CD14-positive monocyte (primary cell): ENCODE measurements at regions not wholly inside any gene's neighbourhood (a gene's known extent, or its start where the extent isn't known, plus 50 kb on each side); places are given as distances from the start of the nearest gene placed in this dataset.

Experiments used
- DNase-seq, 3 donors: peaks; one replicate each; pipeline ENCODE4 v3.0.0-alpha.2; 2011 to 2022
- H2AFZ ChIP-seq: 2 replicates; pipeline ENCODE4 v1.6.0; 2012; ENCODE audit warnings: mild to moderate bottlenecking, low read depth, low read length, inconsistent platforms; ENCODE audit not compliant: insufficient read depth, poor library complexity, severe bottlenecking
- H3K27ac ChIP-seq, 2 donors: 1 replicate in 1 of 2; 2 replicates in 1 of 2; pipeline ENCODE4 v1.5.1; 2012 to 2013; ENCODE audit warnings: low read length in 2 of 2, control low read depth in 1 of 2, inconsistent platforms in 1 of 2, low read depth in 1 of 2, mild to moderate bottlenecking in 1 of 2
- H3K27me3 ChIP-seq, 2 donors: one replicate each; pipeline versions ENCODE4 v1.6.0 to v1.6.1; 2011 to 2013; ENCODE audit warnings: low read length in 2 of 2; ENCODE audit not compliant: control insufficient read depth in 2 of 2, insufficient read depth in 2 of 2
- H3K36me3 ChIP-seq, 2 donors: replicated peaks in 1 of 2; 1 replicate in 1 of 2; 2 replicates in 1 of 2; pipeline versions ENCODE4 v1.5.1 to v1.6.1; 2012 to 2013; ENCODE audit warnings: low read length in 2 of 2, control low read depth in 1 of 2, inconsistent platforms in 1 of 2, mild to moderate bottlenecking in 1 of 2; ENCODE audit not compliant: insufficient read depth in 2 of 2, control insufficient read depth in 1 of 2
- H3K4me1 ChIP-seq, 2 donors: 1 replicate in 1 of 2; 2 replicates in 1 of 2; pipeline versions ENCODE4 v1.5.1 to v1.6.1; 2012 to 2013; ENCODE audit warnings: low read length in 2 of 2, control low read depth in 1 of 2, inconsistent platforms in 1 of 2, mild to moderate bottlenecking in 1 of 2, moderate library complexity in 1 of 2; ENCODE audit not compliant: insufficient read depth in 2 of 2, control insufficient read depth in 1 of 2
- H3K4me2 ChIP-seq: replicated peaks from 2 replicates; pipeline ENCODE3; 2012; ENCODE audit warnings: low read length, moderate library complexity, mild to moderate bottlenecking; ENCODE audit not compliant: poor library complexity, severe bottlenecking; ENCODE audit errors: extremely low read depth
- H3K4me3 ChIP-seq, 3 experiments: fragments of 200-600 bp in 1 of 3; sonication (generic) in 1 of 3; replicated peaks in 1 of 3; 1 replicate in 2 of 3; 2 replicates in 1 of 3; pipeline ENCODE4 v1.5.1; 2011 to 2013; ENCODE audit warnings: low read length in 3 of 3, mild to moderate bottlenecking in 3 of 3, control low read depth in 2 of 3, low read depth in 2 of 3, inconsistent platforms in 1 of 3, moderate library complexity in 1 of 3
- H3K79me2 ChIP-seq: 2 replicates; pipeline ENCODE4 v1.6.0; 2012; ENCODE audit warnings: mild to moderate bottlenecking, control low read depth, inconsistent platforms, low read length, moderate library complexity; ENCODE audit not compliant: insufficient read depth
- H3K9ac ChIP-seq: 2 replicates; pipeline ENCODE4 v1.6.0; 2017; ENCODE audit warnings: low read length, mild to moderate bottlenecking; ENCODE audit not compliant: insufficient read depth, poor library complexity, severe bottlenecking
- H3K9me3 ChIP-seq, 2 donors: replicated peaks in 1 of 2; 1 replicate in 1 of 2; 2 replicates in 1 of 2; pipeline versions ENCODE4 v1.5.1 to v1.6.1; 2012 to 2013; ENCODE audit warnings: low read length in 2 of 2, control low read depth in 1 of 2; ENCODE audit not compliant: control insufficient read depth in 1 of 2, insufficient read depth in 1 of 2
- H4K20me1 ChIP-seq: 2 replicates; pipeline ENCODE4 v1.6.0; 2012; ENCODE audit warnings: mild to moderate bottlenecking, low read length, control low read depth, moderate library complexity; ENCODE audit not compliant: insufficient read depth
- H3K27ac Mint-ChIP-seq, 7 donors: one replicate each; pipeline ENCODE4 v1.8.0; 2020; ENCODE audit warnings: mild to moderate bottlenecking in 7 of 7, mixed read lengths in 7 of 7, moderate library complexity in 6 of 7, inconsistent platforms in 2 of 7
- H3K27me3 Mint-ChIP-seq, 3 donors: one replicate each; pipeline ENCODE4 v1.8.0; 2021 to 2022; ENCODE audit warnings: low read depth in 3 of 3, mild to moderate bottlenecking in 3 of 3, mixed read lengths in 3 of 3, moderate library complexity in 3 of 3, inconsistent platforms in 1 of 3
- H3K36me3 Mint-ChIP-seq, 2 donors: one replicate each; pipeline ENCODE4 v1.8.0; 2020; ENCODE audit warnings: mixed read lengths in 2 of 2, inconsistent platforms in 1 of 2, mild to moderate bottlenecking in 1 of 2
- H3K4me1 Mint-ChIP-seq: one replicate; pipeline ENCODE4 v1.8.0; 2020; ENCODE audit warnings: mild to moderate bottlenecking, mixed read lengths
- H3K4me3 Mint-ChIP-seq, 2 donors: one replicate each; pipeline ENCODE4 v1.8.0; 2020; ENCODE audit warnings: mild to moderate bottlenecking in 2 of 2, mixed read lengths in 2 of 2, moderate library complexity in 1 of 2
- H3K9me3 Mint-ChIP-seq, 7 donors: one replicate each; pipeline ENCODE4 v1.8.0; 2020 to 2022; ENCODE audit warnings: mixed read lengths in 7 of 7, mild to moderate bottlenecking in 6 of 7, moderate library complexity in 6 of 7, inconsistent platforms in 2 of 7
- WGBS: methylation state at CpG from one replicate; pipeline ENCODE4 v1.1.5; 2013; ENCODE audit warnings: missing lambda C conversion rate; ENCODE audit not compliant: insufficient coverage; 5-methylcytosine and 5-hydroxymethylcytosine counted together
- intact Hi-C, 2 donors: fragments of 100-400 bp; cut with micrococcal nuclease; formaldehyde crosslinking; loops; one replicate each; pipeline versions ENCODE4 v1.15.0 to v1.15.1; 2023
- TF ChIP-seq, protein P1 (sequence below): fragments of 200-600 bp; IDR thresholded peaks from one replicate; pipeline ENCODE4 v1.8.0; 2022; ENCODE audit warnings: antibody characterized with exemption, mild to moderate bottlenecking

DNA sequence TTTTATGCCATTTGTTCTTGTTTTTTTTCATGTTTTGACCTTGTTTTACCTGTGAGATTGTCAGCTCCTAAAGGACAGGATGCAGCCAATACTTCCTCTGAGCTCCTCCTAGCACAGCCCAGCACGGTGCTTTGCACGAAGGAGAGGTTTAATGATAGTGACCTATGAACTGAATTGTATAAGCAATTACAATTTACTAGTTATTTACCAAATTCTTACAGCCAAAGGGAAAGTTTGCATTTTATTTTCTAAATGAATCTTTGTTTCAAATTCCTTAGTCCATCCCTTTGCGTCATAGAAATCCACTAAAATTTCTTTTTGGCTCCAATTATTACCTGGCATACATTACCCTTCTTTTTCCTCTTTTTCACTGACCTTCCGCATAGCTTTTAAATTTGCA is 326.1 kb downstream of the TDRD15 start:
- TF ChIP-seq, protein P1, sequence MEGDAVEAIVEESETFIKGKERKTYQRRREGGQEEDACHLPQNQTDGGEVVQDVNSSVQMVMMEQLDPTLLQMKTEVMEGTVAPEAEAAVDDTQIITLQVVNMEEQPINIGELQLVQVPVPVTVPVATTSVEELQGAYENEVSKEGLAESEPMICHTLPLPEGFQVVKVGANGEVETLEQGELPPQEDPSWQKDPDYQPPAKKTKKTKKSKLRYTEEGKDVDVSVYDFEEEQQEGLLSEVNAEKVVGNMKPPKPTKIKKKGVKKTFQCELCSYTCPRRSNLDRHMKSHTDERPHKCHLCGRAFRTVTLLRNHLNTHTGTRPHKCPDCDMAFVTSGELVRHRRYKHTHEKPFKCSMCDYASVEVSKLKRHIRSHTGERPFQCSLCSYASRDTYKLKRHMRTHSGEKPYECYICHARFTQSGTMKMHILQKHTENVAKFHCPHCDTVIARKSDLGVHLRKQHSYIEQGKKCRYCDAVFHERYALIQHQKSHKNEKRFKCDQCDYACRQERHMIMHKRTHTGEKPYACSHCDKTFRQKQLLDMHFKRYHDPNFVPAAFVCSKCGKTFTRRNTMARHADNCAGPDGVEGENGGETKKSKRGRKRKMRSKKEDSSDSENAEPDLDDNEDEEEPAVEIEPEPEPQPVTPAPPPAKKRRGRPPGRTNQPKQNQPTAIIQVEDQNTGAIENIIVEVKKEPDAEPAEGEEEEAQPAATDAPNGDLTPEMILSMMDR = no peak
- Histone ChIP-seq H3K4me3 (no peak overlapping the region), H3K27ac (no peak overlapping the region), H3K79me2 (no peaks in the 10 kb centered on the region), H3K27me3 (no peaks in the 10 kb centered on the region), H3K4me2 (no peak overlapping the region), H3K36me3 (no peaks in the 10 kb centered on the region), H3K4me1 (no peaks in the 10 kb centered on the region), H2AFZ (no peak overlapping the region), H3K9ac (no peak overlapping the region), H4K20me1 (no peaks in the 10 kb centered on the region), H3K9me3 (no peaks in the 10 kb centered on the region)
- no peak overlapping the region for H3K27ac Mint-ChIP-seq
- 100% methylated on average over 2 of the region's 4 CpGs for whole genome bisulfite sequencing
- peaks cover 0 to 4% (median 0%) of the 10 kb centered on the region in 3 donors for H3K27me3 Mint-ChIP-seq
- intact Hi-C loops = no loop called here
- H3K4me1 Mint-ChIP-seq = no peaks in the 10 kb centered on the region
- H3K36me3 Mint-ChIP-seq = no peaks in the 10 kb centered on the region
- no peak overlapping the region for H3K4me3 Mint-ChIP-seq
- H3K9me3 Mint-ChIP-seq = peaks cover 0 to 9% (median 2%) of the 10 kb centered on the region in 7 donors
- DNase-seq = no peak

DNA sequence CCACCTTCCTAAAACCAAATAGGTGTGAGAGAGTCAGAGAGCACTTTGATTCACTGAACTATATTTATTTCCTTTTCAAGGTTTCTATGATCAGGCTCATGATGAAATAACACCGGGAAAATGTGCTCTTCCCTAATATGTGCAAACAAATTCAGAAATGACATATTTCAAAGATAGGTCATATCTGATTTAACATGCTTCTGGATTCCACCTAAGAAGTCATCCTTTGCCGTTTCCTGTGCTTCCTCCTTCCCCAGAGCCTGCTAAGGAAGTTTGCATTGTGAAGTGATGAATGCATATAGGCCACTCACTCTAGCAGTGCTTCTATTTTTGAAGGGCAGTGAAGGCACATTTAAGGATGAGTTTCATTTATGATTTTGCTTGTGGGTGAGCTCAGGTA is 327.6 kb downstream of the TDRD15 start:
- Histone ChIP-seq H3K4me1 (no peaks in the 10 kb centered on the region), H2AFZ (no peak overlapping the region), H3K9me3 (no peaks in the 10 kb centered on the region), H3K4me2 (no peak overlapping the region), H3K79me2 (no peaks in the 10 kb centered on the region), H3K9ac (no peak overlapping the region), H4K20me1 (no peaks in the 10 kb centered on the region), H3K36me3 (no peaks in the 10 kb centered on the region), H3K4me3 (no peak overlapping the region), H3K27me3 (no peaks in the 10 kb centered on the region), H3K27ac (no peak overlapping the region)
- no CpG with 5 or more reads among the region's 2 CpGs for WGBS
- peaks cover 0 to 4% (median 0%) of the 10 kb centered on the region in 3 donors for H3K27me3 Mint-ChIP-seq
- H3K4me3 Mint-ChIP-seq = no peak overlapping the region
- H3K4me1 Mint-ChIP-seq = no peaks in the 10 kb centered on the region
- intact Hi-C loops = no loop called here
- no peak overlapping the region for H3K27ac Mint-ChIP-seq
- DNase-seq = no peak
- TF ChIP-seq, protein P1 = no peak
- peaks cover 0 to 6% (median 2%) of the 10 kb centered on the region in 7 donors for H3K9me3 Mint-ChIP-seq
- H3K36me3 Mint-ChIP-seq = no peaks in the 10 kb centered on the region
